GM21515 (cell line): ENCODE measurements at regions not wholly inside any gene's neighbourhood (a gene's known extent, or its start where the extent isn't known, plus 50 kb on each side); places are given as distances from the start of the nearest gene placed in this dataset.
"Not testable (repeated sequence)": the region's sequence is repeated elsewhere in the genome, so short reads cannot be mapped to it uniquely, and the experiment has no call there.

Source experiments
- ATAC-seq: cut with Tn5 transposase; IDR thresholded peaks from one replicate; pipeline ENCODE4 v1.9.1; 2021; ENCODE audit not compliant: unreplicated experiment

GRCh38 chr2:185988907-185989306, 250.3 kb downstream of the FSIP2 start:
- not testable (repeated sequence) for ATAC-seq

GRCh38 chr2:185990861-185991525, 252.4 kb downstream of the FSIP2 start:
- ATAC-seq: no peak

DNA sequence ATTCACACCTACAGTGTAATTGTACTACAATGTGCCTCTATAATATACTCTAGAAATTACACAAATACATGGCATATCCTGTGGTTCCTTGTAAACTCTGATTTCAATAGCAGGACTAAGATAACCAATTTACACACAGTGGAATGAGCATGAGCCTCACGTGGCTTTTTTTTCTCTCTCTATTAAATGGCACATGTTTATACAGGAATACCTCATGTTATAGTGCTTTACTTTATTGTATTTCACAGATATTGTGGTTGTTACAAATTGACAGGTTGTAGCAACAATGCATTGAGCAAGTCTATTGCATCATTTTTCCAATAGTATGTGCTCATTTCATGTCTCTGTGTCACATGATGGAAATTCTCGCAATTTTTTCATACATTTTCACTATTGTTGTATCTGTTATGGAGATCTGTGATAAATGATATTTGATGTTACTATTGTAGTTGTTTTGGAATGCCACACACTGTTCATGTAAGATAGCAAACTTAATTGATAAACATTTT, 260.0 kb downstream of the FSIP2 start:
- ATAC-seq: no peak

DNA sequence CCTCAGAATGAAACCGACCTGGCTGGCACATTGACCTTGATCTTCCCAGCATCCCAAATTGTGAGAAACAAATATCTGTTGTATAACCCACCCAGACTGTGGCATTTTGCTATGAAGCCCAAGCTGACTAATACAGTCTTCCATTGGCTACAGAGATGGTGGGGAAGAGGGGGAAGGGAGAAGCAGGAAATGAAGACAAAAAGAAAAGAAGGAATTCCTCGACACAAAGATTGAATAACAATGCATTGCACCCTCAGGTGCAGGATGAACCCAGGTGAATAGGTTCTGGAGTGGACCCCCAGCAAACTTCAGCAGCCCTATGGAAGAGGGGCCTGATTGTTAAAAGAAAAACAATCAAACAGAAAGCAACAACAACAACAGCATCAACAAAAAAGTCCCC, 270.7 kb downstream of the FSIP2 start:
- ATAC-seq: no peak

- ATAC-seq: no peak
Observed at GRCh38 chr2:186017278-186017677, 278.7 kb downstream of the FSIP2 start.

- ATAC-seq: no peak
Observed at GRCh38 chr2:186024921-186025320, 286.3 kb downstream of the FSIP2 start.

- no peak for ATAC-seq
Observed at GRCh38 chr2:186027922-186028321, 289.3 kb downstream of the FSIP2 start.

- no peak for ATAC-seq
Observed at GRCh38 chr2:186031229-186031628, 292.6 kb downstream of the FSIP2 start.

DNA sequence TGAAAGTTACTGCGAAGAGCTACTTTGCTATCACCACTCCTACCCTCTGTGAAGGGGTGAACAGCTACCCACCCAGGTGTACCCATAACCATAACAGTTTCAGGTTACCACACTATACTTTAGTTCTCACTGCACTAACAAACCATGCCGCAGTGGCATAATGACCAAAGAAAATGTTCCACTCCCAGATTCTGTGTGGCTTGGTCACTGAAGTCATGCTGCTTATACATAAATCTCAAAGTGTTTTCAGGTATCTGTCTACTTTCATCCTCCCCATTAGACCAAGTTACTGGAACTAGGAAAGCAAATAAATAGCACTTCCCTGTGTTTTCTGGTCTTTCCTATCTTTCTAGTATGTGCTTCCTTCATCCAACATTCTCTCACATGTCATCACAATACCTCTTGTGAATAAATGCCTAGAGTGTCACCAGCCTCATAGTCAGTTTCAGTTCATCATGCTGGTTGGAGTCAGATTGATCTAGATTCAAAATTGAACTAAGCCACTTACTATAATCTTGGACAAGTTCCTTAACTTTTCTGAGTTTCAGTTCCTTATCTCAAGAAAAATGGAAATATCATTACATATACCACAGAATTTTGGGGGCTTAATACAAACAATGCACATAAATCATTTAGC, 293.6 kb downstream of the FSIP2 start:
- ATAC-seq: no peak

GRCh38 chr2:186032930-186033329, 294.3 kb downstream of the FSIP2 start:
- no peak for ATAC-seq

DNA sequence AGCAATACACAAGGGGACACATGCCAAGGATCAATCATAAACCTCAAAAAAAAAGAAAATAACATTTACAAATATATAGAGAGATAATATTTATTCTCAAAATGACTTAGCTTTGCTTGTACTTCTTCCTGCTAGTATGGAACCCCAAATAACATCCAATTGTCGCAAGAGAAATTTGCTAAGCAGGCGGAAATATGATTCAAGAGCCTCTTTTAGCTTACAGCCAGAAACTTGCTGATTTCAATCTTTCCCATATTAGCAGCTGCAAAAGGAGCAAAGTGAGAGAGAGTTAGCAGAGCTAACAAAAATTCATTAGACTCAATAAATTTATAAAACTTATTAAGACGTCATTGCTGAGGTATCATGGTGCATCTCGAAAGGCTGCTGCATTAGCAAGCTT, 294.9 kb downstream of the FSIP2 start:
- ATAC-seq: no peak

GRCh38 chr2:186036862-186037449, 298.4 kb downstream of the FSIP2 start:
- no peak for ATAC-seq

DNA sequence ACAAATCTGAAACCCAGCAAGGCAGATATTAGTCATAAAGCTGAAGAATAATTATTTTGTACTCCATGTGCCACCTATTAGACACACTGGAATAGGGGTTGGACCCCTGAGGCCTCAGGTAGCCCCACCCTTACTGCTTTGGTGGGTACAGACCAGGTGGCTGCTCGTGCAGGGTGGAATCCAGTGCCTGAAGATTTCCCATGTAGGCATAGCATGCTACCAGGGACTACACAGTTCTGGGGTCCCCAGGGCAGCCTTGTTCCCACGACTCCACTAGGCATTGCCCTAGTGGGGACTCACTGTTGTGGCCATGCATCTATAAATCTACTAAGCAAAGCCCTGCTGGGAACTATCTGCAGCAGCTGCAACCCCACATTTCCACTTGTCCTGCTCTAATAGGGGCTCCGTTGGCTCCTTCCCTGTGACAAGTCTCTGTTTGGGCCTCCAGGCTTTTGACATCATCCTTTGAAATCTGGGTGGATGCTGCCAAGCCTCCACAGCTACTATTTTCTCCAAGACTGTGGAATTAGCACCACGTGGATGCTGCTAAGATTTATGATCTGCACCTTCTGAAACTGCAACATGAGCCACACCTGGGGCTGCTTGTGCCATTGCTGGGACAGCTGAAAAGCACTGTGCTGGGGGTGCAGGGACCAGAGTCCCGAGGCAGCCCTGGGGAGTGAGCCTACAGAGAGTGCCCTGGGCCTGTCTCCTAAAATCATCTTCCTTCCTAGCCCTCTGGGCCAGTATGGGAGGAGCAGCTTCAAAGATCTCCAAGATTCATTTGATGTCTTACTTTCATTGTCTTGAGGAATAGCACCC, 303.8 kb downstream of the FSIP2 start:
- ATAC-seq: no peak

- no peak for ATAC-seq
Observed at GRCh38 chr2:186044761-186045160, 306.2 kb downstream of the FSIP2 start.

DNA sequence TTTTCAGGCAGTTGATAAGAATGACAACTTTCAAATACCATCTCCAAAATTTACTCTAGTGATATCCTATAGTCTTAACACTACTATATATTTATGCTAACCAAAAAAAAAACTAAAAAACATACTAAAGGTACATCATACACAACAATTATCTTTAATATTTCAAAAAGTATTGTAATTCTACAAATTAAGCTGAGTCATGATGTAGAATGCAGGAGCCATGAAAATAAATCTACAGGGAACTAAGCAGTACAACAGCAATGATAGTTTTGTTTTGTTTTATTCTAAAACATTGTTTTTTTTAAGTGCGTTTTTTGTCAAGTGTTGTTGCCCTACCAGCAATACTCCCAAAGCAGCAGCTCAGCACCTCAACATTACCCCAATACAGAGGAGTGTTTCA, 314.3 kb downstream of the FSIP2 start:
- ATAC-seq: no peak

GRCh38 chr2:186058614-186059013, 320.0 kb downstream of the FSIP2 start:
- ATAC-seq: no peak

DNA sequence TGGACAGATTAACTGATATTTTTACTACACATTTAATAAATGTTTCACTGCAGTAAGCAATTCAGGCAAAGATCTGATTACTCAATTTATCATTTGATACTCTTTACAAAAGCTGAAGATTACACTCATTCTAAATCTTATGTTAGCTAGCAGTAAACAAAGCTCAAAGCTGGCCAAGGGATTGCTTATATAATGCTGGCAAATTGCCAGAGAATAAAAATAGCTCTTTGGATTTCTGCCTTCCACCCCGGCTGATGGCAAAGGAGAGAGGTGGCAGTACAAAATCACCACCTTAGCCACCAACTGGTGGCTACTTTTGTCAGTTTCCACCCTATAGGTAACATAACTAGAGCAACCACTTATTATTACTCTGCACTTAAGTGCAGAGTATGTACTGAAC, 320.5 kb downstream of the FSIP2 start:
- ATAC-seq: no peak

GRCh38 chr2:186060744-186061440, 322.3 kb downstream of the FSIP2 start:
- ATAC-seq: no peak

- ATAC-seq: no peak
Observed at GRCh38 chr2:186064507-186064906, 325.9 kb downstream of the FSIP2 start.

DNA sequence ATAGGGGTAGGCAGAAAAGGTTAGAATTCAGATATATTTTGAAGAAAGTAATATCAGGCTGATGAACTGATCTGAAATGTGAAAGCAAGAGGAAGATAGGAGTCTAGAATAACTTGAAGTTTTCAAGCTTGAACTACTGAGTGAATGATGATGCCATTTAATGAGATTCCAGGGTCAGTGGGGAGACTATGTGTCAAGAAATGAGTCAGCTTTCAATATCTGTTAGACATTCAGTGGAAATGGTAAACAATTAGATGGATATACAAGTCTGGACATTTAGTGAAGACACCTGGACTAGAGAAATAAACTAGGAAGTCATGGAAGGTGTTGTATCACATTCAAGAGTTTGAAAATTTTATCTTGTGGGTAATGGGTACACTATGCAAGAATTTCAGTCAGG, 326.9 kb downstream of the FSIP2 start:
- ATAC-seq: no peak
